GM13976 (cell line): ENCODE measurements at regions not wholly inside any gene's neighbourhood (a gene's known extent, or its start where the extent isn't known, plus 50 kb on each side); places are given as distances from the start of the nearest gene placed in this dataset.

Experiments used
- DNase-seq: peaks from one replicate; pipeline ENCODE4 v3.0.0; 2012; ENCODE audit warnings: low spot score
- in situ Hi-C: fragments of 300-500 bp; cut with MboI; formaldehyde crosslinking; loops from one replicate; pipeline ENCODE4 v1.12.0; 2022; ENCODE audit warnings: low sequenced_read_pairs, mixed read lengths, inconsistent platforms; ENCODE audit not compliant: unreplicated experiment
- TF ChIP-seq, protein P1 (sequence below): IDR thresholded peaks from 2 replicates; pipeline ENCODE4 v1.5.1; 2012; ENCODE audit warnings: borderline replicate concordance, mild to moderate bottlenecking; ENCODE audit not compliant: insufficient read depth; ENCODE audit errors: extremely low read depth, missing control alignments, control extremely low read depth

DNA sequence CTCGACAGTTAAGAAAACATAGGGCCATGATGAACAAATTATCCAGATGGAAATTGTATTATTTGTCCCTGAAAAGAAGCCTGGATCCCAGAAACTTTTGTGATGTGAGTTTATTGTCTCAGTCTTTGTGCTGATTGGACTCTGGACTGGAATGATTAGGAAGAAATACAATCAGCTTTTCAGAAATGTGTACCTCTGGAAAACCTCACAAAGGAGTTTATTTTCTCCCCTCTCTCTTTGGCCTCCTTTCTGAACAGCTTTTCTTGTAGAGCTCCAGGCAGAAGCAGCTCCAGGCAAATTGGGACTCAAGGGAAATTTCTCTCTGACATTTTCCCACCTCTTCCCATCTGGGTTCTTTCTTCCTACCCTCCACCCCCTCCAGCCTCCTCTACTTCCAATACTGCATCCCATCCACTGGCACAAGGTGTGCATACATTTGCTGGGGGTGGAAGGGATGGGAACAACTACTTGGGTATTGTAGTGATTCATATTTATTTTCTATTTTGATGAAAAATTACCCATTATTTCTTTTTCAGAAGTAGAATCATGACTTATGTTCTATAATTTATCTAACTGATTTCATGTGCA, 119.7 kb downstream of the CD47 start:
- TF ChIP-seq, protein P1, sequence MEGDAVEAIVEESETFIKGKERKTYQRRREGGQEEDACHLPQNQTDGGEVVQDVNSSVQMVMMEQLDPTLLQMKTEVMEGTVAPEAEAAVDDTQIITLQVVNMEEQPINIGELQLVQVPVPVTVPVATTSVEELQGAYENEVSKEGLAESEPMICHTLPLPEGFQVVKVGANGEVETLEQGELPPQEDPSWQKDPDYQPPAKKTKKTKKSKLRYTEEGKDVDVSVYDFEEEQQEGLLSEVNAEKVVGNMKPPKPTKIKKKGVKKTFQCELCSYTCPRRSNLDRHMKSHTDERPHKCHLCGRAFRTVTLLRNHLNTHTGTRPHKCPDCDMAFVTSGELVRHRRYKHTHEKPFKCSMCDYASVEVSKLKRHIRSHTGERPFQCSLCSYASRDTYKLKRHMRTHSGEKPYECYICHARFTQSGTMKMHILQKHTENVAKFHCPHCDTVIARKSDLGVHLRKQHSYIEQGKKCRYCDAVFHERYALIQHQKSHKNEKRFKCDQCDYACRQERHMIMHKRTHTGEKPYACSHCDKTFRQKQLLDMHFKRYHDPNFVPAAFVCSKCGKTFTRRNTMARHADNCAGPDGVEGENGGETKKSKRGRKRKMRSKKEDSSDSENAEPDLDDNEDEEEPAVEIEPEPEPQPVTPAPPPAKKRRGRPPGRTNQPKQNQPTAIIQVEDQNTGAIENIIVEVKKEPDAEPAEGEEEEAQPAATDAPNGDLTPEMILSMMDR = no peak
- in situ Hi-C loops = no loop called here
- DNase-seq = no peak

DNA sequence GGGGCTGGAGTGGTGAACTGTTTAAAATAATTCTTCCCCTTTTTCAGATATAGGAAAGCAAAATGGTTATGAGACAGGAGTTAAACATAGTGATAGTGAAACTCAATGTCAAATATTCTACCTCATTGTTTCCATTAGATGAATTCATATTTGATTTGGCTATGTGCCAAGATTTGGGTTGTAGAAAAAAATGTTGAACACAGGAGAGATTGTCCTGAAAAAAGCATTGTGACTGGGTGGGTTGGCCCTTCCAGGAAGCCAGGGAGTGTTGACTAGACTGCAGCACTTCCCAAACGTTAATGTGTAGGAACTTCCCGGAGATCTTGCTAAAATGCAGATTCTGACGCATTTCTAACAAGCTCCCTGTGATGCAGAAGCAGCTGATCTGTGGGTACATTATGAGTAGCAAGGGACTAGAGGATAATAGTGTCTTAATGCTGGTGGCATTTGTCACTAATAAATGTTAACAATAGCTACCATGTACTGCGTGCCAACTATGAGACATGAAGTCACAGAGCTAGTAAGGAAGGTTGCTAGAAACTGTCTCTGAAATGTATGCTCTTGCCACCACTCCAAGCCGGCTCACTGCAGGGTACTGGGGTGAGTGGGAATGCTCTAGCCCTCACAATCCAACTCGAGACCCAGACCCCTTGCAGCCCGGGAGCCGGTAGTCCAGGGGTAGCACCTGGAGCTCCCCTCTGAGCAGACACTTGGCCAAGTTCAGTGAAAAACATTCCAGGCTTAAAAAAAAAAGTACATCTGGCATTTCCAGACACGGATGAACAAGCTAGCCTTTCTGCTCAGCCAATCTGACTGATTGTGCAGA, 120.6 kb downstream of the CD47 start:
- DNase-seq = peak; percentile 11
- TF ChIP-seq, protein P1 = no peak
- in situ Hi-C loops = no loop called here

DNA sequence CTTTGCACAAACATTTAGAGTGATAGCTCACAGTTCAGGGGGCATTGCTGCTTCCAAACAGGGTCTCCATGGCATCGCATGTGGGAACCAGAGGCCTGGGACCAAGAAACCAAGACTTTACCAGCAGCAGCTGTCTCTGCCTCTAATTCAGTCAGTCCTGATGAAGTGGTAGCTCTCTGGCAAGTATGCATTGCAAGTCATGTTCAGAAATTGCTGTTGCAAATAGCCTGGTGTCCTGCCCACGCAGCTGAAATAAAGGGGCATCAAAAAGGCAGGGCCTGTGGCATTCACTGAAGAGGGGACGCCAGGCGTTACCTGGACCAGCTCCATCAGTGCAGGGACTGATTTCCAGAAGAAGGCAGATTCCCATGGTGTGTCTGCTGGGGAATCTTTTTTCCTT, 121.3 kb downstream of the CD47 start:
- no peak for DNase-seq
- TF ChIP-seq, protein P1 = no peak
- in situ Hi-C loops = no loop called here

DNA sequence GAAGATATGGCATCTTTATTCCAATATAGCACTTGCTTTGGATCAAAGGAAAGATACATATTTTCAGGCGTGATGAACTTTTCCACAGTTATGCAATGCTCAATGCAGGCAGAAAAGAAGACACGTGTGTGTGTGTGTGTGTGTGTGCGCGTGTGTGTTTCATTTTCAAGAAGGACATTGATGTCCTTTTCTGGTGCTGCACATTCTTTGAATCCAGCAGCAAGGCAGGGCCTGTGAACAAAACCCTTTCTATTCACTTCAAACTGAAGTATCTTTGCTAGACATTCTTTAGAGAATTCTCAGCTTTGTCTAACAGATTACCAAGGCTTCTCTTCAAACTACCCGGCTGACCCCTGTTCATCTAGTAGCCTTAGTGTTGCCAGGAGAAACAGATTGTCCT, 124.6 kb downstream of the CD47 start:
- no peak for DNase-seq
- in situ Hi-C loops = no loop called here
- TF ChIP-seq, protein P1 = no peak

DNA sequence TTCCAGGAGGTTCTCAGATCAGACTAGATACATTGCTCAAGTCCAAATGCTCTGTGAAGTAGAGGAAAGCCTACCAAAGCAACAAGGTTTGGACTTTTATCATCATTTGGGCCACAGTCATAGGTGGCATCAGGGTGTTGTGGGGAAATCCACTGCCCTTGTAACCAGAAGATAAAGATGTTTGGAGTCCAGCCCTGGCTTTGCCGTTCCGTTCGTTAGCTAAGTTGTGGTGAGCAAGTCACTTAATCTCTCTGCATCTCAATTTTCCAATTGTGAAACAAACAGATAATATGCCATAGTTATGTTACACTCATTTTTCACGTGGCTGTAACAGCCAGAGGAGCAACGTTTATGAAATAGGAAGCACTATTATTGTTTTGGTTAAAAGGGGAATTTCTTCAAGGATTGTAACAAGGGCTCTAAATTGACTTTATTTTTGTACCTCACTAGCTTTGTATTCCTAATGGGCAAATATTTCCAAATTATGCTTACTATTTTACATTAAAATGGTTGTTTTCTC, 125.6 kb downstream of the CD47 start:
- TF ChIP-seq, protein P1 = no peak
- in situ Hi-C loops = no loop called here
- DNase-seq = no peak

DNA sequence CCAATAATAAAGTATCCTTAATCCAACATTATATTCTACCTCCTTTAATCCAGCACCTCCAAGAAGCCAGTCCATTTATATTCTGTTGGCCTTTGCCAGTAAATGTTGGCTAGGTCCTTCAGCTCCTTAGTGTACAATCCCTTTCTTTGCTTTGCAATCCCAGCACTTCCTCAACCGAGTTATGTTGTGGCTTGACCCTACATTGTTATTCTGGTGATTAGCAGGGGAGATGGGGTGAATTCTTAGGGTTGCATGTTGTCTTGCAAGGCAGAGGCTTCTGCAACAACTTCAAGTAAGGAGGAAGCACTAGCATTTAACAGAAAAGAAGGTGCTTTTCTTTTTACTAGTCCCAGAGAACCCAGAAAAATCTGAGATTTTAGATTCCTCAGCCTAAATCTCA, 127.2 kb downstream of the CD47 start:
- TF ChIP-seq, protein P1 = no peak
- DNase-seq = no peak
- in situ Hi-C loops = no loop called here

DNA sequence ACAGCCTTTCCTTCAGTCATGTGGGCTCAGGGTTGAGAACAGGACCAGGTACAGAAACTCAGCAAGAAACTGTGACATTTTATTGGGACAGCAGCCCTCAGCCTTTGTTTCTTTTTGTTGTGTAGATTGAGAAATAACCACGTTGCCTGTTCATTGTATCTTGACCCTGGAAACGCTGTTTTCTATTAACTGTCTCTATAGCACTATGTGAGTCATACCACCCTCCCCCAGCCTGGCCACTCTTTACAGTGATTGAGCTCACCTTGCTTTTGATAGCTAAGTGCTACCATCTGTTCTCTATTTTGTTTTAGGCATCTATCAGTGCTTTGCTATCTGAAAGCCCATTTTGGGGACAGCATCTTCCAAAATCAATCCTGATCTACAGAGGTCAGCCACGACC, 127.9 kb downstream of the CD47 start:
- no peak for DNase-seq
- in situ Hi-C loops = no loop called here
- TF ChIP-seq, protein P1 = no peak
